SK-N-SH treated with all-trans-retinoic acid at 6 μM for 48 hours (cell line): ENCODE measurements at regions not wholly inside any gene's neighbourhood (a gene's known extent, or its start where the extent isn't known, plus 50 kb on each side); places are given as distances from the start of the nearest gene placed in this dataset.

Experiments used
- ATAC-seq: fragments of 200-7000 bp; cut with Tn5 transposase; 3 replicates; pipeline ENCODE4 v1.9.1; 2020; ENCODE audit warnings: mild to moderate bottlenecking, moderate library complexity
- ARNTL ChIP-seq: fragments of 450-650 bp; formaldehyde crosslinking; IDR thresholded peaks from 2 replicates; pipeline ENCODE4 v1.5.0; 2020; ENCODE audit warnings: low read depth, mild to moderate bottlenecking, moderate library complexity, borderline replicate concordance
- CREB5 ChIP-seq: fragments of 250-450 bp; sonication (Bioruptor Pico); IDR thresholded peaks from 2 replicates; pipeline ENCODE4 v1.5.1; 2020; ENCODE audit warnings: low read depth, mild to moderate bottlenecking, moderate library complexity
- CSDC2 ChIP-seq: fragments of 250-450 bp; sonication (Bioruptor Pico); IDR thresholded peaks from 2 replicates; pipeline ENCODE4 v1.5.0; 2020; ENCODE audit warnings: mild to moderate bottlenecking, moderate library complexity
- ESRRG ChIP-seq: fragments of 250-450 bp; sonication (Bioruptor Pico); IDR thresholded peaks from 2 replicates; pipeline ENCODE4 v1.6.1; 2021; ENCODE audit warnings: mild to moderate bottlenecking
- GLIS3 ChIP-seq: fragments of 250-450 bp; sonication (Bioruptor Pico); IDR thresholded peaks from 2 replicates; pipeline ENCODE4 v1.5.0; 2020; ENCODE audit warnings: mild to moderate bottlenecking, moderate library complexity
- ISL1 ChIP-seq: fragments of 250-450 bp; sonication (Bioruptor Pico); IDR thresholded peaks from 2 replicates; pipeline ENCODE4 v2.1.2; 2022; ENCODE audit warnings: mild to moderate bottlenecking, moderate library complexity
- OSR1 ChIP-seq: fragments of 250-450 bp; sonication (Bioruptor Pico); IDR thresholded peaks from 2 replicates; pipeline ENCODE4 v1.8.0; 2022; ENCODE audit warnings: moderate library complexity, mild to moderate bottlenecking, inconsistent platforms
- PATZ1 ChIP-seq: fragments of 250-450 bp; sonication (Bioruptor Pico); IDR thresholded peaks from 2 replicates; pipeline ENCODE4 v1.8.0; 2020; ENCODE audit warnings: mild to moderate bottlenecking, moderate library complexity, borderline replicate concordance
- PPARA ChIP-seq: fragments of 250-450 bp; sonication (Bioruptor Pico); IDR thresholded peaks from 2 replicates; pipeline ENCODE4 v1.5.0; 2020; ENCODE audit warnings: mild to moderate bottlenecking, borderline replicate concordance
- RARB ChIP-seq: fragments of 250-450 bp; sonication (Bioruptor Pico); IDR thresholded peaks from 2 replicates; pipeline ENCODE4 v1.8.0; 2021; ENCODE audit warnings: mild to moderate bottlenecking, moderate library complexity
- SNAI2 ChIP-seq: fragments of 250-450 bp; sonication (Bioruptor Pico); IDR thresholded peaks from 2 replicates; pipeline ENCODE4 v1.5.0; 2020; ENCODE audit warnings: mild to moderate bottlenecking, moderate library complexity
- TCF4 ChIP-seq: fragments of 250-450 bp; sonication (Bioruptor Pico); IDR thresholded peaks from 2 replicates; pipeline ENCODE4 v1.8.0; 2021; ENCODE audit warnings: mild to moderate bottlenecking, moderate library complexity, borderline replicate concordance
- TOX ChIP-seq: fragments of 250-450 bp; sonication (Bioruptor Pico); IDR thresholded peaks from 2 replicates; pipeline ENCODE4 v1.8.0; 2021; ENCODE audit warnings: mild to moderate bottlenecking, moderate library complexity, borderline replicate concordance
- TSHZ2 ChIP-seq: fragments of 250-450 bp; sonication (Bioruptor Pico); IDR thresholded peaks from 2 replicates; pipeline ENCODE4 v1.5.0; 2020; ENCODE audit warnings: mild to moderate bottlenecking, moderate library complexity
- ZC3H10 ChIP-seq: fragments of 250-450 bp; sonication (Bioruptor Pico); IDR thresholded peaks from 2 replicates; pipeline ENCODE4 v1.5.1; 2021; ENCODE audit warnings: mild to moderate bottlenecking, moderate library complexity
- ZFP3 ChIP-seq: fragments of 250-450 bp; sonication (Bioruptor Pico); IDR thresholded peaks from 2 replicates; pipeline ENCODE4 v1.5.0; 2020; ENCODE audit warnings: mild to moderate bottlenecking, moderate library complexity
- ZNF565 ChIP-seq: fragments of 450-650 bp; formaldehyde crosslinking; conservative IDR thresholded peaks from 2 replicates; pipeline ENCODE4 v1.5.0; 2020; ENCODE audit warnings: low read depth, mild to moderate bottlenecking, moderate library complexity
- ZNF70 ChIP-seq: fragments of 450-650 bp; formaldehyde crosslinking; IDR thresholded peaks from 2 replicates; pipeline ENCODE4 v1.5.0; 2020; ENCODE audit warnings: mild to moderate bottlenecking, moderate library complexity
- ZNF8 ChIP-seq: fragments of 450-650 bp; formaldehyde crosslinking; IDR thresholded peaks from 2 replicates; pipeline ENCODE4 v1.5.0; 2020; ENCODE audit warnings: mild to moderate bottlenecking, moderate library complexity

GRCh38 chr7:54690050-54690443 lies 69.0 kb downstream of the SEC61G start (continued):
- TF ChIP-seq PATZ1: no peak
- no peak for TF ChIP-seq ISL1 (CRISPR knock-in tag)
- no peak for TF ChIP-seq ZNF565
- TF ChIP-seq, all 23 proteins: peak for 0

- no peak for TF ChIP-seq PATZ1
- TF ChIP-seq TSHZ2 (CRISPR knock-in tag): no peak
- no peak for TF ChIP-seq ZC3H10 (CRISPR knock-in tag)
- no peak for TF ChIP-seq GLIS3 (CRISPR knock-in tag)
- no peak for TF ChIP-seq ZNF8 (CRISPR knock-in tag)
- TF ChIP-seq OSR1 (CRISPR knock-in tag): no peak
- TF ChIP-seq RARB: no peak
- TF ChIP-seq ARNTL (CRISPR knock-in tag): no peak
- no peak for TF ChIP-seq TCF4
- no peak for TF ChIP-seq ZFP3
- TF ChIP-seq TOX: no peak
- no peak for TF ChIP-seq ZNF70 (CRISPR knock-in tag)
- no peak for TF ChIP-seq CREB5 (CRISPR knock-in tag)
- ATAC-seq: no peak
Observed at GRCh38 chr7:54689394-54690049, 69.5 kb downstream of the SEC61G start.

GRCh38 chr7:54687462-54688212 lies 71.4 kb downstream of the SEC61G start:
- TF ChIP-seq ZFP3 (no peak), CSDC2 (CRISPR knock-in tag) (no peak), TCF4 (no peak), ZC3H10 (CRISPR knock-in tag) (no peak), ZNF8 (CRISPR knock-in tag) (no peak), SNAI2 (CRISPR knock-in tag) (no peak), PPARA (no peak), PATZ1 (no peak), ESRRG (CRISPR knock-in tag) (no peak)
- no peak for ATAC-seq
